ENCODE measurements at regions not wholly inside any gene's neighbourhood (a gene's known extent, or its start where the extent isn't known, plus 50 kb on each side); places are given as distances from the start of the nearest gene placed in this dataset.

- ChIA-PET CTCF (no interaction called here), POLR2A (no interaction called here), RAD21 (ENCODE audit: low non-redundant PET in 1 of 2, low total read pairs in 2 of 2, uncharacterized antibody in 2 of 2, unreplicated experiment in 2 of 2) (no interaction called here)
- Histone ChIP-seq H3K9me3 (ENCODE audit: control insufficient read depth in 1 of 2, insufficient read depth in 1 of 2, low read depth in 1 of 2, low read length in 2 of 2) (no peaks in the 10 kb centered on the region), H3K27ac (ENCODE audit: low read depth, low read length) (no peak overlapping the region), H3K4me1 (ENCODE audit: control insufficient read depth in 1 of 2, insufficient read depth in 2 of 2, low read length in 2 of 2) (no peaks in the 10 kb centered on the region), H3K9me2 (ENCODE audit: insufficient read depth) (no peaks in the 10 kb centered on the region), H4K20me1 (ENCODE audit: insufficient read depth) (no peaks in the 10 kb centered on the region), H3K4me2 (ENCODE audit: low read length) (no peak overlapping the region), H3K27me3 (ENCODE audit: insufficient read depth, low read length) (no peaks in the 10 kb centered on the region), H3K9ac (ENCODE audit: low read length) (no peak overlapping the region), H2AFZ (ENCODE audit: low read depth, low read length, poor library complexity, severe bottlenecking) (no peak overlapping the region), H3K79me2 (ENCODE audit: insufficient read depth, low read length) (no peaks in the 10 kb centered on the region), H3K36me3 (ENCODE audit: control insufficient read depth in 1 of 2, insufficient read depth in 2 of 2, low read length in 2 of 2) (no peaks in the 10 kb centered on the region), H3K4me3 (replicated peaks in 1 of 2; ENCODE audit: low read depth in 1 of 2, low read length in 2 of 2) (no peak overlapping the region)
- intact Hi-C loops (cut with micrococcal nuclease), result no loop called here
- no peak for TF ChIP-seq ZFX (IDR thresholded peaks at IDR 0.05)
- TF ChIP-seq RAD21 (IDR thresholded peaks at IDR 0.05; ENCODE audit: low read depth), result no peak
- no peak for TF ChIP-seq SP1 (IDR thresholded peaks at IDR 0.05; ENCODE audit: low read depth)
- TF ChIP-seq EGR1 (IDR thresholded peaks at IDR 0.05; ENCODE audit: low read depth), result no peak
- TF ChIP-seq JUND (IDR thresholded peaks at IDR 0.05), result no peak
- no peak for TF ChIP-seq ZNF274 (IDR thresholded peaks at IDR 0.05; ENCODE audit: low read depth, low read length)
- no TSS peak for BruUV-seq (replicated peaks)
- ATAC-seq (no peak), DNase-seq (ENCODE audit: low read depth, low spot score) (no peak)
Observed at GRCh38 chr1:57724535-57724934, 300.7 kb upstream of the DAB1 start.

DNA sequence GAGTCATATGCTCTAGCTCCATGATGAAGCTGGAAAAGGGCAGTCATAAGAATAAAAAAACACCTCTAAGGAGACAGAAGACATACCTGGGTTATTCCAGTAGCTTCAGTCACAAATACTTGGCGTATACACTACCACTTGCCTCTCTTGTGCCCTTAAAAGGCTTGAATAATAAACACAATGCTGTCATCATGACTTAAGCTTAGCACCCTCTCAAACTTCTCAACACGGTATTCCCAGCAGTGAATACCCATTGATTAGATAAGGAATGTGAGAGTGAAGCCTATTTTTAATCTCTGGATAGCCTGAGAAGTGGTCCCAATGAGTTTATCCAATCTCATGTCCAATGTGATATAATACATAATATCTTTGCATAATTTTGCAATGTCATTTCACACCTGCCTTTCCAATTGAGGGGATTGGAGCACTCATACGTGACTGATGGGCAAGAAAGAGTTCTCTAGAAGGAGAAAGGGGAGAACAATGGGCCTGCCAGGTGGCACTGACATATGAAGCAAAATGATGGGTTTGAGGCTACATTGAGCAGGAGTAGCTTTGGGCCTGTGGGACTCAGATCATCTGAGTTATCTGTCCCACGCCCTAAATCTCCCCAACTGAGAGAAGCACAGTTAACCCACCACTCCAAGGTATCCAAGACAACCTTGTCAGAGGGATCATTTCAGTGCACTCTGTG, 298.6 kb upstream of the DAB1 start:
- BruUV-seq (replicated peaks), result no TSS peak
- ATAC-seq (no peak), DNase-seq (ENCODE audit: low read depth, low spot score) (no peak)
- ChIA-PET CTCF (no interaction called here), POLR2A (no interaction called here), RAD21 (ENCODE audit: low non-redundant PET in 1 of 2, low total read pairs in 2 of 2, uncharacterized antibody in 2 of 2, unreplicated experiment in 2 of 2) (no interaction called here)
- H3K27ac ChIP-seq (ENCODE audit: low read depth, low read length), result no peak overlapping the region
- no peak overlapping the region for H3K9ac ChIP-seq (ENCODE audit: low read length)
- no peaks in the 10 kb centered on the region for H3K79me2 ChIP-seq (ENCODE audit: insufficient read depth, low read length)
- no peaks in the 10 kb centered on the region for H3K9me3 ChIP-seq (ENCODE audit: control insufficient read depth in 1 of 2, insufficient read depth in 1 of 2, low read depth in 1 of 2, low read length in 2 of 2)
- H3K36me3 ChIP-seq (ENCODE audit: control insufficient read depth in 1 of 2, insufficient read depth in 2 of 2, low read length in 2 of 2), result no peaks in the 10 kb centered on the region
- no peak for TF ChIP-seq POLR2AphosphoS5 (IDR thresholded peaks at IDR 0.05; ENCODE audit: low read depth, low read length)
- TF ChIP-seq POLR2A (IDR thresholded peaks at IDR 0.05; ENCODE audit: borderline replicate concordance, extremely low read depth, insufficient read depth, insufficient read length), result no peak
- no peak for TF ChIP-seq ZBTB33 (IDR thresholded peaks at IDR 0.05; ENCODE audit: extremely low read depth, insufficient replicate concordance, low read length)
- TF ChIP-seq TCF7L2 (IDR thresholded peaks at IDR 0.05; ENCODE audit: borderline replicate concordance, extremely low read depth, insufficient read depth, insufficient read length), result no peak
- no peak for TF ChIP-seq FOSL1 (IDR thresholded peaks at IDR 0.05; ENCODE audit: low read depth)
- TF ChIP-seq, protein P1, sequence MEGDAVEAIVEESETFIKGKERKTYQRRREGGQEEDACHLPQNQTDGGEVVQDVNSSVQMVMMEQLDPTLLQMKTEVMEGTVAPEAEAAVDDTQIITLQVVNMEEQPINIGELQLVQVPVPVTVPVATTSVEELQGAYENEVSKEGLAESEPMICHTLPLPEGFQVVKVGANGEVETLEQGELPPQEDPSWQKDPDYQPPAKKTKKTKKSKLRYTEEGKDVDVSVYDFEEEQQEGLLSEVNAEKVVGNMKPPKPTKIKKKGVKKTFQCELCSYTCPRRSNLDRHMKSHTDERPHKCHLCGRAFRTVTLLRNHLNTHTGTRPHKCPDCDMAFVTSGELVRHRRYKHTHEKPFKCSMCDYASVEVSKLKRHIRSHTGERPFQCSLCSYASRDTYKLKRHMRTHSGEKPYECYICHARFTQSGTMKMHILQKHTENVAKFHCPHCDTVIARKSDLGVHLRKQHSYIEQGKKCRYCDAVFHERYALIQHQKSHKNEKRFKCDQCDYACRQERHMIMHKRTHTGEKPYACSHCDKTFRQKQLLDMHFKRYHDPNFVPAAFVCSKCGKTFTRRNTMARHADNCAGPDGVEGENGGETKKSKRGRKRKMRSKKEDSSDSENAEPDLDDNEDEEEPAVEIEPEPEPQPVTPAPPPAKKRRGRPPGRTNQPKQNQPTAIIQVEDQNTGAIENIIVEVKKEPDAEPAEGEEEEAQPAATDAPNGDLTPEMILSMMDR (IDR thresholded peaks at IDR 0.05 in 2 of 3, conservative IDR thresholded peaks at IDR 0.05 in 1 of 3; ENCODE audit: borderline replicate concordance in 1 of 3, insufficient read depth in 1 of 3, low read depth in 2 of 3, low read length in 2 of 3), result no peak
- TF ChIP-seq EGR1 (IDR thresholded peaks at IDR 0.05; ENCODE audit: low read depth), result no peak
- TF ChIP-seq ZNF274 (IDR thresholded peaks at IDR 0.05; ENCODE audit: low read depth, low read length), result no peak
- TF ChIP-seq SIN3A (IDR thresholded peaks at IDR 0.05; ENCODE audit: low read depth), result no peak
- no peak for TF ChIP-seq JUND (IDR thresholded peaks at IDR 0.05)
- TF ChIP-seq ZFX (IDR thresholded peaks at IDR 0.05), result no peak
- TF ChIP-seq EZH2phosphoT487 (IDR thresholded peaks at IDR 0.05; ENCODE audit: borderline replicate concordance), result no peak
- no peak for TF ChIP-seq YY1 (IDR thresholded peaks at IDR 0.05; ENCODE audit: extremely low read depth, insufficient replicate concordance, low read depth, low read length)
- TF ChIP-seq CEBPB (IDR thresholded peaks at IDR 0.05; ENCODE audit: low read depth), result no peak
- TF ChIP-seq, protein P2, sequence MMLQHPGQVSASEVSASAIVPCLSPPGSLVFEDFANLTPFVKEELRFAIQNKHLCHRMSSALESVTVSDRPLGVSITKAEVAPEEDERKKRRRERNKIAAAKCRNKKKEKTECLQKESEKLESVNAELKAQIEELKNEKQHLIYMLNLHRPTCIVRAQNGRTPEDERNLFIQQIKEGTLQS (IDR thresholded peaks at IDR 0.05), result no peak
- TF ChIP-seq SP1 (IDR thresholded peaks at IDR 0.05; ENCODE audit: low read depth), result no peak
- H4K20me1 ChIP-seq (ENCODE audit: insufficient read depth), result no peaks in the 10 kb centered on the region
- no peak overlapping the region for H3K4me3 ChIP-seq (replicated peaks in 1 of 2; ENCODE audit: low read depth in 1 of 2, low read length in 2 of 2)
- no peaks in the 10 kb centered on the region for H3K4me1 ChIP-seq (ENCODE audit: control insufficient read depth in 1 of 2, insufficient read depth in 2 of 2, low read length in 2 of 2)
- intact Hi-C loops (cut with micrococcal nuclease), result no loop called here
- H3K9me2 ChIP-seq (ENCODE audit: insufficient read depth), result no peaks in the 10 kb centered on the region
- no peak overlapping the region for H2AFZ ChIP-seq (ENCODE audit: low read depth, low read length, poor library complexity, severe bottlenecking)
- H3K4me2 ChIP-seq (ENCODE audit: low read length), result no peak overlapping the region
- no peaks in the 10 kb centered on the region for H3K27me3 ChIP-seq (ENCODE audit: insufficient read depth, low read length)
